Mesothelial cell of epicardium (in vitro differentiated cells): ENCODE measurements at regions not wholly inside any gene's neighbourhood (a gene's known extent, or its start where the extent isn't known, plus 50 kb on each side); places are given as distances from the start of the nearest gene placed in this dataset.

ENCODE experiments used
- DNase-seq, 2 experiments: peaks; one replicate each; pipeline ENCODE4 v3.0.0; 2021; ENCODE audit warnings: low spot score in 2 of 2; ENCODE audit not compliant: unreplicated experiment in 2 of 2
- H3K27ac Mint-ChIP-seq: 2 replicates; pipeline ENCODE4 v1.8.0; 2021; ENCODE audit warnings: mixed read lengths
- H3K27me3 Mint-ChIP-seq: 2 replicates; pipeline ENCODE4 v1.8.0; 2021; ENCODE audit warnings: low read depth, mixed read lengths
- H3K36me3 Mint-ChIP-seq: 2 replicates; pipeline ENCODE4 v1.8.0; 2021; ENCODE audit warnings: mixed read lengths
- H3K4me1 Mint-ChIP-seq: 2 replicates; pipeline ENCODE4 v1.8.0; 2021; ENCODE audit warnings: mixed read lengths
- H3K4me3 Mint-ChIP-seq: 2 replicates; pipeline ENCODE4 v1.8.0; 2021; ENCODE audit warnings: mild to moderate bottlenecking, moderate library complexity, mixed read lengths
- H3K9me3 Mint-ChIP-seq: 2 replicates; pipeline ENCODE4 v1.8.0; 2021; ENCODE audit warnings: mixed read lengths
- TF ChIP-seq, protein P1 (sequence below): fragments of 200-600 bp; sonication (generic); IDR thresholded peaks from one replicate; pipeline ENCODE4 v1.5.0; 2021; ENCODE audit warnings: antibody characterized with exemption; ENCODE audit not compliant: unreplicated experiment

DNA sequence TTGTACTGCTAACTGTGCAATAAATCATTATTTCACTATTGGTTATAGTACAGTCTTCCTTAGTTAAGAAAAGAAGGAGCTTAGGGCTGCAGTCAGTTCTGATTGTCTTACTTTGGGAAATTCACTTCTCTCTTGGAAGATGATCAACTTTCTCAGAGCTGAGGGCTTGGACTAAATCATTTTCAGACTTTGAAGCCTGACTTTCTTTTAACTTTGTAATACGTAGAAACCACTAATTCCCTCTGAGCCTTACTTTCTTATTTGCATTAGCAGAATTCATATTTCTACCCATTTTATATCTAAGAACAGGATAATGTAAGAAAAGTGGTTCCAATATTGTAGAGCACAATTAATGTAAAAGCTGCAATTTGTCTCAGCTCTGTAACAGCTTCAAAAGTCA lies 386.4 kb downstream of the TRIB2 start:
- Mint-ChIP-seq H3K27me3 (peaks cover 19% of the 10 kb centered on the region), H3K9me3 (peaks cover 15% of the 10 kb centered on the region), H3K36me3 (no peaks in the 10 kb centered on the region), H3K27ac (no peak overlapping the region), H3K4me1 (no peaks in the 10 kb centered on the region), H3K4me3 (no peak overlapping the region)
- DNase-seq, result no peak
- TF ChIP-seq, protein P1, sequence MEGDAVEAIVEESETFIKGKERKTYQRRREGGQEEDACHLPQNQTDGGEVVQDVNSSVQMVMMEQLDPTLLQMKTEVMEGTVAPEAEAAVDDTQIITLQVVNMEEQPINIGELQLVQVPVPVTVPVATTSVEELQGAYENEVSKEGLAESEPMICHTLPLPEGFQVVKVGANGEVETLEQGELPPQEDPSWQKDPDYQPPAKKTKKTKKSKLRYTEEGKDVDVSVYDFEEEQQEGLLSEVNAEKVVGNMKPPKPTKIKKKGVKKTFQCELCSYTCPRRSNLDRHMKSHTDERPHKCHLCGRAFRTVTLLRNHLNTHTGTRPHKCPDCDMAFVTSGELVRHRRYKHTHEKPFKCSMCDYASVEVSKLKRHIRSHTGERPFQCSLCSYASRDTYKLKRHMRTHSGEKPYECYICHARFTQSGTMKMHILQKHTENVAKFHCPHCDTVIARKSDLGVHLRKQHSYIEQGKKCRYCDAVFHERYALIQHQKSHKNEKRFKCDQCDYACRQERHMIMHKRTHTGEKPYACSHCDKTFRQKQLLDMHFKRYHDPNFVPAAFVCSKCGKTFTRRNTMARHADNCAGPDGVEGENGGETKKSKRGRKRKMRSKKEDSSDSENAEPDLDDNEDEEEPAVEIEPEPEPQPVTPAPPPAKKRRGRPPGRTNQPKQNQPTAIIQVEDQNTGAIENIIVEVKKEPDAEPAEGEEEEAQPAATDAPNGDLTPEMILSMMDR, result no peak

GRCh38 chr2:13103778-13104493 lies 387.2 kb downstream of the TRIB2 start:
- Mint-ChIP-seq H3K27ac (no peak overlapping the region), H3K4me3 (no peak overlapping the region), H3K36me3 (no peaks in the 10 kb centered on the region), H3K4me1 (no peaks in the 10 kb centered on the region), H3K27me3 (peaks cover 19% of the 10 kb centered on the region), H3K9me3 (peaks cover 8% of the 10 kb centered on the region)
- TF ChIP-seq, protein P1, result no peak
- no peak for DNase-seq

GRCh38 chr2:13104723-13105122 lies 388.0 kb downstream of the TRIB2 start:
- DNase-seq, result no peak
- H3K9me3 Mint-ChIP-seq, result no peaks in the 10 kb centered on the region
- peaks cover 19% of the 10 kb centered on the region for H3K27me3 Mint-ChIP-seq
- H3K4me1 Mint-ChIP-seq, result no peaks in the 10 kb centered on the region
- H3K27ac Mint-ChIP-seq, result no peak overlapping the region
- no peak overlapping the region for H3K4me3 Mint-ChIP-seq
- H3K36me3 Mint-ChIP-seq, result no peaks in the 10 kb centered on the region
- TF ChIP-seq, protein P1, result no peak

DNA sequence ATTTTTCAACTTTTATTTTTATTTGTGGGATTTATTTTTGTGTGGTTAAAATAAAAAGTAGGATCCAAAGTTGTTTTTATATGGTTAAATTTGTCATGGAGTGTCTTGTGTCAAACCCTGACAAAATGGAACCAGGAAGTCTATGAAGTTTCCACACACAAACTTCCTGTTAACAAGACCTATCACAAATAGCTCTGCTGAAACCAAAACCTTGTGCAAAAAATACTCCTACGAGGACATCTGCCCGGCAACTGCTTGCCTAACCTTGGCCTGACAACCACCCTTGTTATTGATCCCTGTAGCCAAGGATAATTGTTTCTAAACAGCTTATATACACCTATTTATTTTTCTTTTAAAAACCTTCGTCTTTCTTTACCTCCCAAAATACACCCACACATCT lies 389.6 kb downstream of the TRIB2 start:
- Mint-ChIP-seq H3K36me3 (no peaks in the 10 kb centered on the region), H3K4me1 (peaks cover 7% of the 10 kb centered on the region), H3K27me3 (peaks cover 19% of the 10 kb centered on the region), H3K4me3 (no peak overlapping the region), H3K9me3 (no peaks in the 10 kb centered on the region), H3K27ac (no peak overlapping the region)
- no peak for DNase-seq
- TF ChIP-seq, protein P1, result no peak

DNA sequence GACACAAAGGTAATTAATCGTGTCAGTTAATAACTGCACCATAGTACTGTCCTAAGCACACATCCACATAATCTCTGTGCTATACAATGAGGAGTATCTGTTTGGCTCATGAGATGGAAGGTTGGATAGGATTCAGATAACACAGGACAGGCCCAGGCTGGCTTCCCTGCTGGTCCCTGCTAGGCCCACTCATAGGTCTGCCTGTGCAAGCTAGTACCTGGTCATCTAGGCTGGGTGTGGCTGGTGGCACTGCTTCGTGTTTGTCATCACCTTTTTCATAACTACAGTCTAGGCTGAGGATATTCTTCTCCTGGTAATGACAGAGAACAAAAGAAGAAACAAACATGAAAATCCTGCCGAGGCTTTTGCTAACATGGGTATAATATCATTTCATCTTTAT lies 392.8 kb downstream of the TRIB2 start:
- no peak for DNase-seq
- H3K36me3 Mint-ChIP-seq, result no peaks in the 10 kb centered on the region
- TF ChIP-seq, protein P1, result no peak
- H3K9me3 Mint-ChIP-seq, result peaks cover 6% of the 10 kb centered on the region
- H3K4me3 Mint-ChIP-seq, result no peak overlapping the region
- H3K4me1 Mint-ChIP-seq, result peaks cover 17% of the 10 kb centered on the region
- H3K27ac Mint-ChIP-seq, result no peak overlapping the region
- H3K27me3 Mint-ChIP-seq, result no peaks in the 10 kb centered on the region

DNA sequence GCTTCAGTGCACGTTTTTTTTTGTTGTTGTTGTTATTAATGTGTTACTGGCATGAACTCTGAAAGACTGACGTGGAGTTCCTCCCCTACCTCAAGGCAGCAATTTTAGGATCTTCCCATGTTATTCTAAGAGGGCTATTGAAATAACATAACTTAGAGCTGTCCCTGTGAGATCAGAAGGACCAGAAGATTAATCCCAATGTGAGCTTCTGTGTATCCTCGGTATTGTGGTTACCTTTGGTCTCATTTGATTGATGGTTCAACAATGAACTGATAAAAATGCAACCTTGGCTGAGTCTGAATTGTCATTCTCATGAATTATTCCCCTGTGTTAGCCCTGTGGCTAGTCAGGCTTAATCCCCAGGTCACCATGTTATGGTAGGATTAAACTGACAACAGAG lies 394.1 kb downstream of the TRIB2 start:
- TF ChIP-seq, protein P1, result no peak
- Mint-ChIP-seq H3K27ac (no peak overlapping the region), H3K27me3 (no peaks in the 10 kb centered on the region), H3K36me3 (no peaks in the 10 kb centered on the region), H3K4me3 (no peak overlapping the region), H3K9me3 (peaks cover 6% of the 10 kb centered on the region), H3K4me1 (peaks cover 20% of the 10 kb centered on the region)
- DNase-seq, result no peak
